GM12874 (cell line): ENCODE measurements at regions not wholly inside any gene's neighbourhood (a gene's known extent, or its start where the extent isn't known, plus 50 kb on each side); places are given as distances from the start of the nearest gene placed in this dataset.

Source experiments
- TF ChIP-seq, protein P1 (sequence below): IDR thresholded peaks from 2 replicates; pipeline ENCODE4 v1.5.1; 2011; ENCODE audit warnings: low read depth, mild to moderate bottlenecking, control low read depth, low read length, moderate library complexity; ENCODE audit not compliant: insufficient read depth

GRCh38 chr6:120468486-120468885 is 865.8 kb downstream of the TBC1D32 start:
- TF ChIP-seq, protein P1, sequence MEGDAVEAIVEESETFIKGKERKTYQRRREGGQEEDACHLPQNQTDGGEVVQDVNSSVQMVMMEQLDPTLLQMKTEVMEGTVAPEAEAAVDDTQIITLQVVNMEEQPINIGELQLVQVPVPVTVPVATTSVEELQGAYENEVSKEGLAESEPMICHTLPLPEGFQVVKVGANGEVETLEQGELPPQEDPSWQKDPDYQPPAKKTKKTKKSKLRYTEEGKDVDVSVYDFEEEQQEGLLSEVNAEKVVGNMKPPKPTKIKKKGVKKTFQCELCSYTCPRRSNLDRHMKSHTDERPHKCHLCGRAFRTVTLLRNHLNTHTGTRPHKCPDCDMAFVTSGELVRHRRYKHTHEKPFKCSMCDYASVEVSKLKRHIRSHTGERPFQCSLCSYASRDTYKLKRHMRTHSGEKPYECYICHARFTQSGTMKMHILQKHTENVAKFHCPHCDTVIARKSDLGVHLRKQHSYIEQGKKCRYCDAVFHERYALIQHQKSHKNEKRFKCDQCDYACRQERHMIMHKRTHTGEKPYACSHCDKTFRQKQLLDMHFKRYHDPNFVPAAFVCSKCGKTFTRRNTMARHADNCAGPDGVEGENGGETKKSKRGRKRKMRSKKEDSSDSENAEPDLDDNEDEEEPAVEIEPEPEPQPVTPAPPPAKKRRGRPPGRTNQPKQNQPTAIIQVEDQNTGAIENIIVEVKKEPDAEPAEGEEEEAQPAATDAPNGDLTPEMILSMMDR = no peak

DNA sequence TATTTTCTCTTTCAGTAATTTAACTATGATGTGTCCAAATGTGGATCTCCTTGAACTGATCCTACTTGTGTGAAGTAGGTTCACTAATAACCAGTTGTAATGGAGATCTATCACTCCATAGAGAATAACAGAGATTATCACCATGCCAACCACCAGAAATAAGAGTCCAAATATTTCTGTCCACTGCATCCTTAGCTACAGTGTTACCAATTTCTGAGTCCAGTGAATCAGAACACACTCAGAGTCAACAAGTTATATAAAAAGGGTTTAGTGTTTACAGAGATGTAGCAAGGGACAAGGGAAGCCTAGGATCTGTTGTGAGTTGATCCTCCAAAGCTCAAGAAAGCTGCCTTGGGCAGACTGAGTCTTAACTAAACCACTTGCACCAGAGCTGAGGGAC is 882.8 kb downstream of the TBC1D32 start:
- TF ChIP-seq, protein P1 = no peak

DNA sequence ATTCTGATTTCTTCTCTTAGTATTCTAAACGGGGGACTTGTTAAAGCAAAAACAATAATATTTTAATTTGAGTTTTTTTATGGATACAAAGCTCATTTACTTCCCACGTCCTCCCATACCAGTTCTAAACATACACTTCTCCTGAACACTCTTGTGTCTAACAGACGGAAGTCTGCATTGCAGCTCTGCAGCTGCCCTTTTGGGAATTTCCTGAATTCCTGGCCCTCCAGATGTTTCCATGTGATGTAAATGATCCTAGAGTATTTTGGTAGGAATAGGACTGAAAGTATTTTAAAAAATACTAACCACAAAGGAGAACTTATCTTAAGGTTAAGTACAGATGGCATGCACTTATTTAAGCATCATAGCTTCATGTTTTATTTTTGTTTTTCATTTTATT is 886.7 kb downstream of the TBC1D32 start:
- TF ChIP-seq, protein P1 = no peak

GRCh38 chr6:120431841-120432240 is 902.4 kb downstream of the TBC1D32 start:
- TF ChIP-seq, protein P1 = no peak

GRCh38 chr6:120411394-120411793 is 922.9 kb downstream of the TBC1D32 start:
- TF ChIP-seq, protein P1 = no peak

- TF ChIP-seq, protein P1 = no peak
Measured at GRCh38 chr6:120410586-120410985, 923.7 kb downstream of the TBC1D32 start.

DNA sequence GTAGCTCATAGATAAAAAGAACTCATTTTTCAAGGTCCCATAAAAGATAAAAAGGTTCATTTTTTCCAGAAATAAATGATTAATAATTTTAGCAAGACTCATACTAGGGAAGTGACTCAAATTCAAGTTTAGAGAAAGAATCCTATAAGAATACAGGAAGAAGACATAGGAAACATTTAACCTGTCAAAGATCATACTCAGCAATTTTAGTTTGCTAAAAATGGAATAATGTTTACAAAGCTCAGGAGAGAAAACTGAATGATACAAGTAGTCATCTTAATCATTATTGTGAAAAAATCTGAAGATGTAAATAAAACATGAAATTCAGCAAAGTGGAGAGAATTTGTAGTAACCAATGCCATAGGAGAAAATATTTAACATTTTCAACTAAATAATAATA is 926.6 kb downstream of the TBC1D32 start:
- TF ChIP-seq, protein P1 = no peak

- TF ChIP-seq, protein P1 = no peak
Measured at GRCh38 chr6:120405947-120406346, 928.3 kb downstream of the TBC1D32 start.
